ENCODE measurements at regions not wholly inside any gene's neighbourhood (a gene's known extent, or its start where the extent isn't known, plus 50 kb on each side); places are given as distances from the start of the nearest gene placed in this dataset.

GRCh38 chr15:53247041-53247708, 457.0 kb upstream of the ONECUT1 start:
- 54% methylated on average over 2 of the region's 2 CpGs for WGBS (ENCODE audit: low lambda C conversion rate, missing lambda C conversion rate)
- DNase-seq (ENCODE audit: low spot score), result no peak
- no peak for TF ChIP-seq EZH2phosphoT487 (IDR thresholded peaks at IDR 0.05; ENCODE audit: low read depth, severe bottlenecking, unreplicated experiment)
- no peak for TF ChIP-seq CTCF (IDR thresholded peaks at IDR 0.05; ENCODE audit: poor library complexity)
- TF ChIP-seq EZH2 (IDR thresholded peaks at IDR 0.05; ENCODE audit: borderline replicate concordance), result no peak
- Histone ChIP-seq H3K4me3 (no peak overlapping the region), H3K27me3 (no peaks in the 10 kb centered on the region), H3K9me3 (ENCODE audit: low read depth) (no peaks in the 10 kb centered on the region), H4K20me1 (ENCODE audit: insufficient read depth, poor library complexity, severe bottlenecking) (no peaks in the 10 kb centered on the region), H3K9me2 (replicated peaks; ENCODE audit: insufficient read depth) (no peaks in the 10 kb centered on the region), H3K79me2 (no peaks in the 10 kb centered on the region), H3K36me3 (replicated peaks; ENCODE audit: insufficient read depth, low read depth) (no peaks in the 10 kb centered on the region), H2AFZ (no peak overlapping the region), H3K4me1 (ENCODE audit: insufficient read depth) (no peaks in the 10 kb centered on the region), H3K4me2 (no peak overlapping the region), H3K27ac (no peak overlapping the region)

- TF ChIP-seq EZH2phosphoT487 (IDR thresholded peaks at IDR 0.05; ENCODE audit: low read depth, severe bottlenecking, unreplicated experiment) (no peak), EZH2 (IDR thresholded peaks at IDR 0.05; ENCODE audit: borderline replicate concordance) (no peak), CTCF (IDR thresholded peaks at IDR 0.05; ENCODE audit: poor library complexity) (no peak)
- WGBS (ENCODE audit: low lambda C conversion rate, missing lambda C conversion rate), result 73% methylated on average over 1 of the region's 1 CpG
Observed at GRCh38 chr15:53246404-53246803, 456.3 kb upstream of the ONECUT1 start.

GRCh38 chr15:53233801-53234200, 443.7 kb upstream of the ONECUT1 start:
- Histone ChIP-seq H2AFZ (no peak overlapping the region), H3K27me3 (no peaks in the 10 kb centered on the region), H3K4me1 (ENCODE audit: insufficient read depth) (no peaks in the 10 kb centered on the region), H3K4me3 (no peak overlapping the region), H3K27ac (no peak overlapping the region), H3K4me2 (no peak overlapping the region), H3K79me2 (no peaks in the 10 kb centered on the region), H4K20me1 (ENCODE audit: insufficient read depth, poor library complexity, severe bottlenecking) (no peaks in the 10 kb centered on the region), H3K9me3 (ENCODE audit: low read depth) (no peaks in the 10 kb centered on the region), H3K9me2 (replicated peaks; ENCODE audit: insufficient read depth) (no peaks in the 10 kb centered on the region), H3K36me3 (replicated peaks; ENCODE audit: insufficient read depth, low read depth) (no peaks in the 10 kb centered on the region)
- no peak for DNase-seq (ENCODE audit: low spot score)
- WGBS (ENCODE audit: low lambda C conversion rate, missing lambda C conversion rate), result 74% methylated on average over 2 of the region's 2 CpGs
- TF ChIP-seq EZH2phosphoT487 (IDR thresholded peaks at IDR 0.05; ENCODE audit: low read depth, severe bottlenecking, unreplicated experiment), result no peak
- TF ChIP-seq EZH2 (IDR thresholded peaks at IDR 0.05; ENCODE audit: borderline replicate concordance), result no peak
- TF ChIP-seq CTCF (IDR thresholded peaks at IDR 0.05; ENCODE audit: poor library complexity), result no peak

More at GRCh38 chr15:53246404-53246803, 456.3 kb upstream of the ONECUT1 start:
- H3K27me3 ChIP-seq, result no peaks in the 10 kb centered on the region
- H3K4me1 ChIP-seq (ENCODE audit: insufficient read depth), result no peaks in the 10 kb centered on the region
- no peaks in the 10 kb centered on the region for H3K9me3 ChIP-seq (ENCODE audit: low read depth)
- DNase-seq (ENCODE audit: low spot score), result no peak
- no peak overlapping the region for H3K4me2 ChIP-seq
- no peaks in the 10 kb centered on the region for H3K9me2 ChIP-seq (replicated peaks; ENCODE audit: insufficient read depth)
- no peak overlapping the region for H3K27ac ChIP-seq
- no peak overlapping the region for H3K4me3 ChIP-seq
- H2AFZ ChIP-seq, result no peak overlapping the region
- H3K36me3 ChIP-seq (replicated peaks; ENCODE audit: insufficient read depth, low read depth), result no peaks in the 10 kb centered on the region
- no peaks in the 10 kb centered on the region for H3K79me2 ChIP-seq
- H4K20me1 ChIP-seq (ENCODE audit: insufficient read depth, poor library complexity, severe bottlenecking), result no peaks in the 10 kb centered on the region
